ENCODE measurements at regions not wholly inside any gene's neighbourhood (a gene's known extent, or its start where the extent isn't known, plus 50 kb on each side); places are given as distances from the start of the nearest gene placed in this dataset.
A peak's percentile ranks its signal among the peaks of the same experiment; 100 is the strongest.

- intact Hi-C loops (cut with DNase I), result no loop called here
- no peaks in the 10 kb centered on the region for H3K27me3 ChIP-seq
- no peak for DNase-seq
- no peak overlapping the region for H3K27ac ChIP-seq
- no peaks in the 10 kb centered on the region for H3K4me1 ChIP-seq
- H3K36me3 ChIP-seq, result no peaks in the 10 kb centered on the region
- WGBS, 2 donors, result 37 to 39% methylated on average over 3 of the region's 3 CpGs
- H3K4me3 ChIP-seq (replicated peaks in 1 of 3), result no peak overlapping the region
- TF ChIP-seq CTCF (IDR thresholded peaks at IDR 0.05), result peak in 2 of 6 experiments; percentile 51 to 60
- TF ChIP-seq POLR2A (IDR thresholded peaks at IDR 0.05), result no peak
- no peaks in the 10 kb centered on the region for H3K9me3 ChIP-seq
Measured at GRCh38 chr7:113774182-113774807, 144.5 kb downstream of the PPP1R3A start.

- H3K36me3 ChIP-seq, result no peaks in the 10 kb centered on the region
Measured at GRCh38 chr7:113770146-113770738, 148.6 kb downstream of the PPP1R3A start.

GRCh38 chr7:113768387-113768786 lies 150.4 kb downstream of the PPP1R3A start:
- DNase-seq, result no peak
- Histone ChIP-seq H3K27ac (no peak overlapping the region), H3K27me3 (no peaks in the 10 kb centered on the region), H3K4me1 (no peaks in the 10 kb centered on the region), H3K9me3 (no peaks in the 10 kb centered on the region), H3K36me3 (no peaks in the 10 kb centered on the region), H3K4me3 (replicated peaks in 1 of 3) (no peak overlapping the region)
- whole genome bisulfite sequencing, 2 donors, result 49 to 57% methylated on average over 1 of the region's 1 CpG
- intact Hi-C loops (cut with DNase I), result no loop called here
- no peak for TF ChIP-seq CTCF (IDR thresholded peaks at IDR 0.05)
- no peak for TF ChIP-seq POLR2A (IDR thresholded peaks at IDR 0.05)

More at GRCh38 chr7:113770146-113770738, 148.6 kb downstream of the PPP1R3A start:
- Histone ChIP-seq H3K27ac (no peak overlapping the region), H3K27me3 (no peaks in the 10 kb centered on the region), H3K4me3 (replicated peaks in 1 of 3) (no peak overlapping the region), H3K9me3 (no peaks in the 10 kb centered on the region), H3K4me1 (no peaks in the 10 kb centered on the region)
- 91% methylated on average over 12 of the region's 12 CpGs for WGBS, 2 donors
- intact Hi-C loops (cut with DNase I), result no loop called here
- TF ChIP-seq CTCF (IDR thresholded peaks at IDR 0.05) (no peak), POLR2A (IDR thresholded peaks at IDR 0.05) (no peak)
- no peak for DNase-seq

GRCh38 chr7:113764401-113765035 lies 154.3 kb downstream of the PPP1R3A start:
- intact Hi-C loops (cut with DNase I), result no loop called here
- DNase-seq, result no peak
- no peaks in the 10 kb centered on the region for H3K9me3 ChIP-seq
- H3K27ac ChIP-seq, result no peak overlapping the region
- no peak overlapping the region for H3K4me3 ChIP-seq (replicated peaks in 1 of 3)
- H3K27me3 ChIP-seq, result no peaks in the 10 kb centered on the region
- H3K36me3 ChIP-seq, result no peaks in the 10 kb centered on the region
- 77 to 84% methylated on average over 2 of the region's 2 CpGs for WGBS, 2 donors
- no peaks in the 10 kb centered on the region for H3K4me1 ChIP-seq
- TF ChIP-seq POLR2A (IDR thresholded peaks at IDR 0.05) (no peak), CTCF (IDR thresholded peaks at IDR 0.05) (no peak)

- no peaks in the 10 kb centered on the region for H3K4me1 ChIP-seq
- intact Hi-C loops (cut with DNase I), result no loop called here
- H3K27me3 ChIP-seq, result no peaks in the 10 kb centered on the region
- DNase-seq, result no peak
- H3K36me3 ChIP-seq, result no peaks in the 10 kb centered on the region
- no peak overlapping the region for H3K27ac ChIP-seq
- 57 to 58% methylated on average over 3 of the region's 3 CpGs for WGBS, 2 donors
- H3K9me3 ChIP-seq, result no peaks in the 10 kb centered on the region
- no peak for TF ChIP-seq CTCF (IDR thresholded peaks at IDR 0.05)
- TF ChIP-seq POLR2A (IDR thresholded peaks at IDR 0.05), result no peak
- H3K4me3 ChIP-seq (replicated peaks in 1 of 3), result no peak overlapping the region
Measured at GRCh38 chr7:113763226-113763625, 155.6 kb downstream of the PPP1R3A start.

Data from thyroid gland (tissue), 4 donors.